Heart right ventricle (tissue), 16 donors: ENCODE measurements at regions not wholly inside any gene's neighbourhood (a gene's known extent, or its start where the extent isn't known, plus 50 kb on each side); places are given as distances from the start of the nearest gene placed in this dataset.

ENCODE experiments used
- ATAC-seq, 8 donors: fragments of 200-7000 bp; cut with Tn5 transposase; one replicate each; pipeline ENCODE4 v1.9.1; 2020; ENCODE audit warnings: mild to moderate bottlenecking in 8 of 8, moderate library complexity in 8 of 8, moderate number of reproducible peaks in 1 of 8
- DNase-seq, 2 donors: peaks; one replicate each; pipeline ENCODE4 v3.0.0-alpha.2; 2020
- H3K27ac ChIP-seq, 10 donors: fragments of 200-600 bp; sonication (generic) in 2 of 10; one replicate each; pipeline versions ENCODE4 v1.5.0 to v1.8.0; 2020 to 2022; ENCODE audit warnings: mild to moderate bottlenecking in 3 of 10
- H3K27me3 ChIP-seq, 7 donors: fragments of 200-600 bp; one replicate each; pipeline ENCODE4 v1.8.0; 2021 to 2022; ENCODE audit warnings: mild to moderate bottlenecking in 2 of 7
- H3K36me3 ChIP-seq, 9 donors: fragments of 200-600 bp; sonication (generic) in 1 of 9; one replicate each; pipeline versions ENCODE4 v1.5.0 to v1.8.0; 2020 to 2022; ENCODE audit warnings: mild to moderate bottlenecking in 2 of 9
- H3K4me1 ChIP-seq, 9 donors: fragments of 200-600 bp; sonication (generic) in 1 of 9; one replicate each; pipeline versions ENCODE4 v1.5.0 to v1.8.0; 2020 to 2022; ENCODE audit warnings: mild to moderate bottlenecking in 4 of 9
- H3K4me3 ChIP-seq, 10 donors: fragments of 200-600 bp; sonication (generic) in 2 of 10; one replicate each; pipeline versions ENCODE4 v1.5.0 to v1.8.0; 2020 to 2022; ENCODE audit warnings: mild to moderate bottlenecking in 7 of 10, moderate library complexity in 2 of 10
- H3K9me3 ChIP-seq, 11 donors: fragments of 200-600 bp in 10 of 11; sonication (generic) in 2 of 11; one replicate each; pipeline versions ENCODE4 v1.5.0 to v1.8.0; 2013 to 2022; ENCODE audit warnings: mild to moderate bottlenecking in 2 of 11, control low read depth in 1 of 11, moderate library complexity in 1 of 11
- WGBS, 2 donors: extraction: QIAGEN DNeasy Blood & Tissue Kit; methylation state at CpG; one replicate each; pipeline ENCODE4 v1.1.7; 2013; ENCODE audit warnings: inconsistent platforms in 1 of 2; 5-methylcytosine and 5-hydroxymethylcytosine counted together
- intact Hi-C, 10 donors: fragments of 100-400 bp; cut with DNase I; formaldehyde crosslinking; loops; one replicate each; pipeline versions ENCODE4 v1.11.1 to v1.14.2; 2022
- TF ChIP-seq, protein P1 (sequence below), 9 donors: fragments of 200-600 bp; sonication (generic) in 2 of 9; IDR thresholded peaks; one replicate each; pipeline versions ENCODE4 v1.5.0 to v1.8.0; 2021 to 2022; ENCODE audit warnings: antibody characterized with exemption in 9 of 9, mild to moderate bottlenecking in 5 of 9, moderate library complexity in 1 of 9
- donor health status: Arrhythmogenic right ventricular cardiomyopathy.
- donor health status: ischemic (EF 13 %, LVEDD 7.1; RV severe dilation, severe dysfunction).
- donor health status: healthy with polysubstance abuse.
- donor health status: DM: no; HTN: yes; CAD: no.
- donor health status: DM: no; HTN: no; CAD: no.
- donor health status: ischemic (EF 25% LVEDD 6.9; RV normal size, moderate dysfunction).
- donor health status: ischemic (EF 25% LVEDD 5.7; RV mildly dilated, moderate dysfunction).
- donor health status: healthy.
- donor health status: DM: yes; HTN: yes; CAD: no.
- donor health status: Ischemic cardiomyopathy.
- donor health status: ischemic (EF 35%, LVEDD 5.7; RV mildly dilated, moderate dysfunction).
- donor health status: nonischemic (EF 11% LVEDD 7.7; RV severe dilation, severe dysfunction).
- donor health status: DM: yes; HTN: yes; CAD: no.
- donor health status: PGD.
- donor health status: ischemic (EF 29% LVEDD 5.4; RV normal size, mild dysfunction).
- donor health status: nonischemic (EF 23%, LVEDD 6.1; RV moderate dilation, normal function).

DNA sequence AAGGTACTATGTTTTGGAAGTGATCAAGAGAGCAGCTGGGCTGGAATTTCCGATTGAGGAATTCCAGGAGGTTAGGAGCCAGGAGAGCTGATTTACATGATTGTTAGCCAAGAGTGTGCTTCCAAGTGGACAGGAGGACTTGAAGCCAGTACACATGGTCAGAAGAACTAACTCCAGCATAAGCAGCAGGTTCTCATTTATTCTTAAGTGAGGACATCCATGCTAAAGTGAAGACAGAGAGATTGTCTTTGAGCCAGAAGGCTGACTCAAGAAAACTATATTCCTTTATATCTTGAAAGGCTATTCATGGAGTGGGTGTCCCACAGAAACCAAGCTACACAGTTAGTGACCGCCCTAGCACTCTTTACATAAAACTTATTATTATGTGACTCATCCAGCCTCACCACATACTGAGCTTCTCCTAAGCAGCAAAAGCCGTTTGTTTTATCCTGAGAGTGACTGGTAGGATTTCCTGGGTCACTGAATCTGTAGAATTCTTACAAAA is 56.7 kb upstream of the SEMA3A start:
- intact Hi-C loops, result no loop called here
- Histone ChIP-seq H3K36me3 (no peaks in the 10 kb centered on the region), H3K4me3 (no peak overlapping the region), H3K27ac (no peak overlapping the region), H3K4me1 (peaks cover 0 to 26% (median 0%) of the 10 kb centered on the region in 9 donors), H3K9me3 (no peaks in the 10 kb centered on the region), H3K27me3 (no peaks in the 10 kb centered on the region)
- TF ChIP-seq, protein P1, sequence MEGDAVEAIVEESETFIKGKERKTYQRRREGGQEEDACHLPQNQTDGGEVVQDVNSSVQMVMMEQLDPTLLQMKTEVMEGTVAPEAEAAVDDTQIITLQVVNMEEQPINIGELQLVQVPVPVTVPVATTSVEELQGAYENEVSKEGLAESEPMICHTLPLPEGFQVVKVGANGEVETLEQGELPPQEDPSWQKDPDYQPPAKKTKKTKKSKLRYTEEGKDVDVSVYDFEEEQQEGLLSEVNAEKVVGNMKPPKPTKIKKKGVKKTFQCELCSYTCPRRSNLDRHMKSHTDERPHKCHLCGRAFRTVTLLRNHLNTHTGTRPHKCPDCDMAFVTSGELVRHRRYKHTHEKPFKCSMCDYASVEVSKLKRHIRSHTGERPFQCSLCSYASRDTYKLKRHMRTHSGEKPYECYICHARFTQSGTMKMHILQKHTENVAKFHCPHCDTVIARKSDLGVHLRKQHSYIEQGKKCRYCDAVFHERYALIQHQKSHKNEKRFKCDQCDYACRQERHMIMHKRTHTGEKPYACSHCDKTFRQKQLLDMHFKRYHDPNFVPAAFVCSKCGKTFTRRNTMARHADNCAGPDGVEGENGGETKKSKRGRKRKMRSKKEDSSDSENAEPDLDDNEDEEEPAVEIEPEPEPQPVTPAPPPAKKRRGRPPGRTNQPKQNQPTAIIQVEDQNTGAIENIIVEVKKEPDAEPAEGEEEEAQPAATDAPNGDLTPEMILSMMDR (IDR thresholded peaks at IDR 0.05), result no peak
- ATAC-seq (no peak), DNase-seq (no peak)
- WGBS, 2 donors, result 63 to 67% methylated on average over 3 of the region's 3 CpGs

DNA sequence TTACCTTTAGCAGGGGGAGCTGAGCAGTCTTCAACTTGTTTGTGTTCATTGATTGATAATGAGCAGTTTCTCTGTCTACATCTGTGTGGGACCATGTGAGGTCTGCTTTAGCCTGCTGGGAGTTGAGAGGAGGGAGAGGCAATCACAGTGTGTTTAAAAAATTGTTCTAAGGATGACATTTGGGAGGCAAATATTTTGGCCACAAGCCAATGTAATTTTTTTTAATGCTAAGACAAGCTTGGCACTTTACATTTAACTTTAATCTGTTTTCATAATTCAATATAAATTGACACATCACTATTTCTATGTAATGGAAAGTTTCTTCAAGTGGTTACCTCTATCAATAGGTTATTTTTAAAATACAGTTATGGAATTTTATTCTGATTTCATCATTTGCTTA is 55.9 kb upstream of the SEMA3A start:
- TF ChIP-seq, protein P1 (IDR thresholded peaks at IDR 0.05), result no peak
- H3K9me3 ChIP-seq, result peaks cover 0 to 8% (median 3%) of the 10 kb centered on the region in 11 donors
- DNase-seq (no peak), ATAC-seq (no peak)
- intact Hi-C loops, result no loop called here
- no peaks in the 10 kb centered on the region for H3K36me3 ChIP-seq
- no peak overlapping the region for H3K4me3 ChIP-seq
- H3K27ac ChIP-seq, result peak overlapping the region in 1 of 10 donors; percentile 22
- H3K27me3 ChIP-seq, result no peaks in the 10 kb centered on the region
- H3K4me1 ChIP-seq, result peaks cover 0 to 28% (median 0%) of the 10 kb centered on the region in 9 donors

DNA sequence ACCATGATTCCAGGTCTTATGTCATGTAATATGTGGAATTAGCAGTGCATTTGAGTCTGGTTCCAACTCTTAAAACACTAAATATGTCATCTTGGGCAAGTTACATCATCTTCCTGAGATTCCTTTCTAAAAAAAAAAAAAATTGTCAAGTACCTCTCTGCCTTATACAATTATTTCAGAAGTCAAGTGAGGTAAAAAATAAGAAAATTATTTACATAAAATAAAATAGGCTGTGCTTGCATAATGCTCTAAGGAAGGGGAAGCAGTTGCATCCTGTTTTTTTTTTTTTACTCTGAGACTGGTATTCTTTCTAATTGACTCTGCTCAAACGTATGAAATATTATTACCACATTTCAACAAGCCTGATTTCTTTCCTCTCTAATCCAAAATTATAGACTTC is 55.1 kb upstream of the SEMA3A start:
- WGBS, 2 donors, result 28 to 70% methylated on average over 1 of the region's 1 CpG
- TF ChIP-seq, protein P1 (IDR thresholded peaks at IDR 0.05), result no peak
- peak overlapping the region in 1 of 10 donors; percentile 85 for H3K27ac ChIP-seq
- no peaks in the 10 kb centered on the region for H3K36me3 ChIP-seq
- intact Hi-C loops, result no loop called here
- DNase-seq, result no peak
- H3K9me3 ChIP-seq, result peaks cover 0 to 14% (median 3%) of the 10 kb centered on the region in 11 donors
- ATAC-seq, result peak in 2 of 8 donors; percentile 33 to 34
- no peak overlapping the region for H3K4me3 ChIP-seq
- no peaks in the 10 kb centered on the region for H3K27me3 ChIP-seq
- H3K4me1 ChIP-seq, result peaks cover 0 to 28% (median 0%) of the 10 kb centered on the region in 9 donors

DNA sequence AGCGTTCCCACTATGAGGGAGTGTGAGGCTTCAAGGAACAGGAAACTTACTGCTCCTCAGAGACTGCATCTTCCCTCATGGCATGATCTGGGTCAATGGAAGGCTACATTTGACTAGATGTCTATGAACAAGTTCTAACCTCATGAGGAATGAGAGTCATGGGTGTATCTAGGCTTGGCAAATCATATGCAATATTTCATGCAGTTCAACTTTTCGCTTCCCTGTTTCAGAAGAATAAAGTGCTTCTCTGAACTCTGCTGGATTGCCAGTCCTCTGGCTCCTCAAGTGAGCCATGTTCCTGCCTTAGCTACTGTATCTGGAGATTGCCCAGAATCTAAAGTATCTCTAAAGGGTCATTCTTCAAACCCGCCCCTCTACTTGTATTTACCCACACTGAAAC is 54.3 kb upstream of the SEMA3A start:
- Histone ChIP-seq H3K4me1 (peaks cover 0 to 28% (median 0%) of the 10 kb centered on the region in 9 donors), H3K27me3 (no peaks in the 10 kb centered on the region), H3K9me3 (peaks cover 0 to 23% (median 5%) of the 10 kb centered on the region in 11 donors), H3K36me3 (no peaks in the 10 kb centered on the region), H3K27ac (peak overlapping the region in 1 of 10 donors; percentile 85), H3K4me3 (no peak overlapping the region)
- no peak for DNase-seq
- TF ChIP-seq, protein P1 (IDR thresholded peaks at IDR 0.05), result no peak
- peak in 6 of 8 donors; percentile 29 to 63 (median 42) for ATAC-seq
- intact Hi-C loops, result no loop called here
- 70 to 77% methylated on average over 3 of the region's 3 CpGs for WGBS, 2 donors
